ENCODE measurements at regions not wholly inside any gene's neighbourhood (a gene's known extent, or its start where the extent isn't known, plus 50 kb on each side); places are given as distances from the start of the nearest gene placed in this dataset.

DNA sequence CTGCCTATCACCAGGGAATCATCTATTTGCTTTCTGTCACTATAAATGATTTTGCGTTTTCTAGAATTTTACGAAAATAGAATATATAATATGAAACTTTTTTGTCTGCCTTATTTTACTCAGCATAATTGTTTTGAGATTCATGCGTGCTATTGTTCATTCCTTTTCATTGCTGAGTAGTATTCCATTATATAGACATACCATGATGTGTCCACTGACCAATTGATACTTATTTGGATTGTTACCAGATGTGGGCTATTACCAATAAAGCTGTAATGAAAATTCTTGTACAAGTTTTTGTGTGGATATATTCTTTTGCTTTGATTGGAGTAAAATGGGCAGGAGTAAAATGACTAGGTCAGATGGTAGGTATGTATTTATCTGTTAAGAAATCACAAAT is 390.7 kb upstream of the EMCN start:
- Histone ChIP-seq H4K20me1 (ENCODE audit: control insufficient read depth, insufficient read depth, insufficient read length) (no peaks in the 10 kb centered on the region), H3K27ac (ENCODE audit: insufficient read length, low read depth, low read length) (no peak overlapping the region), H3K23ac (ENCODE audit: insufficient read length, low read depth, low read length) (no peak overlapping the region), H2BK15ac (ENCODE audit: low read depth, low read length) (no peak overlapping the region), H3T11ph (ENCODE audit: low read length) (no peak overlapping the region), H3K4me2 (ENCODE audit: insufficient read depth, insufficient read length, low read length) (no peak overlapping the region), H2BK20ac (ENCODE audit: low read depth, low read length, poor library complexity, severe bottlenecking) (no peak overlapping the region), H3K4ac (ENCODE audit: low read depth, low read length) (no peak overlapping the region), H3K23me2 (ENCODE audit: insufficient read length, low read depth, low read length, poor library complexity, severe bottlenecking) (no peaks in the 10 kb centered on the region), H3K4me1 (ENCODE audit: insufficient read depth, low read length) (no peaks in the 10 kb centered on the region), H3K18ac (ENCODE audit: insufficient read length, low read depth, low read length) (no peak overlapping the region), H3K27me3 (ENCODE audit: insufficient read depth, low read length) (no peaks in the 10 kb centered on the region), H2BK5ac (ENCODE audit: insufficient read length, low read length) (no peak overlapping the region), H4K8ac (replicated peaks; ENCODE audit: insufficient read length, low read depth, low read length) (no peak overlapping the region), H3K9me3 (ENCODE audit: control insufficient read depth, low read depth, low read length) (no peaks in the 10 kb centered on the region), H4K5ac (ENCODE audit: insufficient read length, low read depth, low read length) (no peak overlapping the region), H3K56ac (ENCODE audit: insufficient read length, low read depth, low read length) (no peak overlapping the region), H3K14ac (ENCODE audit: insufficient read depth, low read length) (no peak overlapping the region), H3K9ac (ENCODE audit: extremely low read depth, insufficient read length, low read length) (no peak overlapping the region), H2AFZ (ENCODE audit: low read length) (no peak overlapping the region), H3K79me2 (ENCODE audit: insufficient read depth, low read length) (no peaks in the 10 kb centered on the region), H3K79me1 (ENCODE audit: insufficient read depth, low read depth, low read length, poor library complexity, severe bottlenecking) (no peaks in the 10 kb centered on the region), H2BK12ac (ENCODE audit: insufficient read length, low read depth, low read length) (no peak overlapping the region), H2BK120ac (ENCODE audit: low read depth, low read length, poor library complexity, severe bottlenecking) (no peak overlapping the region), H2AK5ac (ENCODE audit: insufficient read length, low read length) (no peak overlapping the region), H4K91ac (ENCODE audit: insufficient read length, low read depth, low read length) (no peak overlapping the region)
- WGBS (ENCODE audit: extremely low coverage, insufficient read length, low lambda C conversion rate), result no CpG with 5 or more reads among the region's 3 CpGs
- Mint-ChIP-seq H3K36me3 (ENCODE audit: insufficient read depth in 1 of 3, low read depth in 3 of 3) (peaks cover 0 to 7% (median 0%) of the 10 kb centered on the region in 3 experiments; a peak in 1 of 7 replicates), H3K27me3 (ENCODE audit: low read depth) (no peaks in the 10 kb centered on the region), H3K4me1 (peaks cover 6% of the 10 kb centered on the region in 2 experiments), H3K27ac (no peak overlapping the region), H3K9me3 (peaks cover 0 to 7% of the 10 kb centered on the region in 2 experiments; a peak in 2 of 5 replicates), H3K4me3 (no peak overlapping the region)
- DNase-seq, result no peak
- TF ChIP-seq CTCF (conservative IDR thresholded peaks at IDR 0.05), result no peak

All from H9 (cell line).